ENCODE measurements at regions not wholly inside any gene's neighbourhood (a gene's known extent, or its start where the extent isn't known, plus 50 kb on each side); places are given as distances from the start of the nearest gene placed in this dataset.

GRCh38 chr3:153897842-153898241 lies 223.3 kb upstream of the ARHGEF26 start:
- no peak overlapping the region for H3K4me3 ChIP-seq (ENCODE audit: low read depth, low read length)
- TF ChIP-seq CTCF (IDR thresholded peaks at IDR 0.05; ENCODE audit: low read depth, low read length): no peak

- H3K4me3 ChIP-seq (ENCODE audit: low read depth, low read length): no peak overlapping the region
- TF ChIP-seq CTCF (IDR thresholded peaks at IDR 0.05; ENCODE audit: low read depth, low read length): no peak
These were observed 220.0 kb upstream of the ARHGEF26 start for GRCh38 chr3:153901152-153901551.

GRCh38 chr3:153901991-153902390 lies 219.2 kb upstream of the ARHGEF26 start:
- H3K4me3 ChIP-seq (ENCODE audit: low read depth, low read length): no peak overlapping the region
- TF ChIP-seq CTCF (IDR thresholded peaks at IDR 0.05; ENCODE audit: low read depth, low read length): no peak

- no peak for TF ChIP-seq CTCF (IDR thresholded peaks at IDR 0.05; ENCODE audit: low read depth, low read length)
- no peak overlapping the region for H3K4me3 ChIP-seq (ENCODE audit: low read depth, low read length)
These were observed 217.8 kb upstream of the ARHGEF26 start for GRCh38 chr3:153903430-153903829.

- no peak overlapping the region for H3K4me3 ChIP-seq (ENCODE audit: low read depth, low read length)
- no peak for TF ChIP-seq CTCF (IDR thresholded peaks at IDR 0.05; ENCODE audit: low read depth, low read length)
These were observed 214.8 kb upstream of the ARHGEF26 start for GRCh38 chr3:153906366-153906765.

GRCh38 chr3:153910387-153910786 lies 210.8 kb upstream of the ARHGEF26 start:
- H3K4me3 ChIP-seq (ENCODE audit: low read depth, low read length): no peak overlapping the region
- TF ChIP-seq CTCF (IDR thresholded peaks at IDR 0.05; ENCODE audit: low read depth, low read length): no peak

- H3K4me3 ChIP-seq (ENCODE audit: low read depth, low read length): no peak overlapping the region
- TF ChIP-seq CTCF (IDR thresholded peaks at IDR 0.05; ENCODE audit: low read depth, low read length): no peak
These were observed 210.1 kb upstream of the ARHGEF26 start for GRCh38 chr3:153911116-153911515.
